ENCODE measurements at regions not wholly inside any gene's neighbourhood (a gene's known extent, or its start where the extent isn't known, plus 50 kb on each side); places are given as distances from the start of the nearest gene placed in this dataset.

DNA sequence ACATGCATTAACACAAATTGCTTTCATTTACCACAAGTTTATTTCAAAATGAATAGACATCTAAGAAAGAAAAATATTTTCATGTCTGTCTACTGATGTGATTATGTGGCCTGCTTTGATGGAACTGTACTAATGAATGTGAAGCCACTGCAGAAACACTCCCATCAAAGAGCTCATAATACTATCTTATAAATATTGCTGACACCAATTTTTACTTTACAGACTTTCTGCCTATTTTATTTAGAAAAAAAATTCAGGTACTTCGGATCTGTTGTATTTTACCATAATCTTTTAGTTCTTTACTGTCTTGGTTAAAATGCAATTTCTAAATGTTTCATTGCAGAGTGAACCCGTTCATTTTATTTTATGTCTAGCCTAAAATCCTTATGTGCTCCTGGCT, 281.9 kb downstream of the ICE1 start:
- TF ChIP-seq, protein P1, sequence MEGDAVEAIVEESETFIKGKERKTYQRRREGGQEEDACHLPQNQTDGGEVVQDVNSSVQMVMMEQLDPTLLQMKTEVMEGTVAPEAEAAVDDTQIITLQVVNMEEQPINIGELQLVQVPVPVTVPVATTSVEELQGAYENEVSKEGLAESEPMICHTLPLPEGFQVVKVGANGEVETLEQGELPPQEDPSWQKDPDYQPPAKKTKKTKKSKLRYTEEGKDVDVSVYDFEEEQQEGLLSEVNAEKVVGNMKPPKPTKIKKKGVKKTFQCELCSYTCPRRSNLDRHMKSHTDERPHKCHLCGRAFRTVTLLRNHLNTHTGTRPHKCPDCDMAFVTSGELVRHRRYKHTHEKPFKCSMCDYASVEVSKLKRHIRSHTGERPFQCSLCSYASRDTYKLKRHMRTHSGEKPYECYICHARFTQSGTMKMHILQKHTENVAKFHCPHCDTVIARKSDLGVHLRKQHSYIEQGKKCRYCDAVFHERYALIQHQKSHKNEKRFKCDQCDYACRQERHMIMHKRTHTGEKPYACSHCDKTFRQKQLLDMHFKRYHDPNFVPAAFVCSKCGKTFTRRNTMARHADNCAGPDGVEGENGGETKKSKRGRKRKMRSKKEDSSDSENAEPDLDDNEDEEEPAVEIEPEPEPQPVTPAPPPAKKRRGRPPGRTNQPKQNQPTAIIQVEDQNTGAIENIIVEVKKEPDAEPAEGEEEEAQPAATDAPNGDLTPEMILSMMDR (IDR thresholded peaks at IDR 0.05; ENCODE audit: borderline replicate concordance, extremely low read depth, low read length, poor library complexity, severe bottlenecking) = no peak
- TF ChIP-seq EZH2 (IDR thresholded peaks at IDR 0.05; ENCODE audit: borderline replicate concordance, low read depth, low read length, severe bottlenecking) = no peak
